ENCODE measurements at regions not wholly inside any gene's neighbourhood (a gene's known extent, or its start where the extent isn't known, plus 50 kb on each side); places are given as distances from the start of the nearest gene placed in this dataset.
"Not testable (repeated sequence)": the region's sequence is repeated elsewhere in the genome, so short reads cannot be mapped to it uniquely, and the experiment has no call there.

DNA sequence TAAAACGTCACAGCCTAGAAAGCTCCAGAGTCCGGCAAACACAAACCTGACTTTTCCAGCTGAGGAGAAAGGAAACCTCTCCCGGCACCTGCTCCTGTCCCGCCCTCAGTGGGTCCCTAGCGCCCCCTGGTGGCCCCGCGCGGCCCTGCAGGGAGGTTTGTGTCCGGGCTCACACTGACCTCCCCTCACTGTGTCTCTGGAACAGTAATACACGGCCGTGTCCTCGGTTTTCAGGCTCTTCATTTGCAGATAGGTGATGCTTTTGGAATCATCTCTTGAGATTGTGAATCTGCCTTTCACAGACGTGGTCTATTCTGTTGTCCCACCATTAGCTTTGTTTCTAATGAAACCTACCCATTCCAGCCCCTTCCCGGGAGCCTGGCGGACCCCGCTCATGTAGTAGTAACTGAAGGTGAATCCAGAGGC, 731.2 kb downstream of the TMEM121 start:
- H3K27me3 Mint-ChIP-seq; H3K9me3 Mint-ChIP-seq (ENCODE audit: insufficient read depth); H3K4me3 ChIP-seq (ENCODE audit: control extremely low read depth in 1 of 5, extremely low read depth in 1 of 5, insufficient read depth in 1 of 5, low read depth in 2 of 5, low read length in 4 of 5); H3K9ac ChIP-seq (ENCODE audit: low read length); H3K27ac ChIP-seq (ENCODE audit: low read length in 2 of 2); H2AFZ ChIP-seq (ENCODE audit: insufficient read depth, low read depth, low read length, poor library complexity, severe bottlenecking); H3K4me3 Mint-ChIP-seq; H3K79me2 ChIP-seq (ENCODE audit: control insufficient read depth, insufficient read depth, low read length); H3K9me3 ChIP-seq (ENCODE audit: control extremely low read depth in 1 of 3, control insufficient read depth in 2 of 3, insufficient read depth in 1 of 3, low read length in 2 of 3); H3K36me3 ChIP-seq (replicated peaks in 1 of 2; ENCODE audit: control extremely low read depth in 1 of 2, control insufficient read depth in 1 of 2, extremely low read depth in 1 of 2, insufficient read depth in 2 of 2, low read length in 1 of 2); H3K4me1 ChIP-seq (ENCODE audit: control insufficient read depth in 2 of 2, insufficient read depth in 2 of 2, low read length in 2 of 2); POLR2A ChIA-PET; H3K4me2 ChIP-seq (replicated peaks; ENCODE audit: low read depth, low read length, poor library complexity, severe bottlenecking); H3K4me1 Mint-ChIP-seq; H4K20me1 ChIP-seq (ENCODE audit: control insufficient read depth, insufficient read depth, low read length, poor library complexity, severe bottlenecking); H3K27ac Mint-ChIP-seq; H3K27me3 ChIP-seq (replicated peaks in 1 of 4; ENCODE audit: control extremely low read depth in 1 of 4, control insufficient read depth in 3 of 4, insufficient read depth in 4 of 4, low read length in 3 of 4); intact Hi-C loops (cut with micrococcal nuclease): not testable (repeated sequence)
- WGBS (ENCODE audit: insufficient coverage), result 17% methylated on average over 4 of the region's 16 CpGs
- CTCF ChIA-PET, result interaction anchor here (0.9 to 1.4 kb wide), 6 partner anchors 10 to 116 kb away, joined by 3 to 8 read pairs (median 4); no protein-coding TSS in a partner anchor
- TF ChIP-seq, protein P1, sequence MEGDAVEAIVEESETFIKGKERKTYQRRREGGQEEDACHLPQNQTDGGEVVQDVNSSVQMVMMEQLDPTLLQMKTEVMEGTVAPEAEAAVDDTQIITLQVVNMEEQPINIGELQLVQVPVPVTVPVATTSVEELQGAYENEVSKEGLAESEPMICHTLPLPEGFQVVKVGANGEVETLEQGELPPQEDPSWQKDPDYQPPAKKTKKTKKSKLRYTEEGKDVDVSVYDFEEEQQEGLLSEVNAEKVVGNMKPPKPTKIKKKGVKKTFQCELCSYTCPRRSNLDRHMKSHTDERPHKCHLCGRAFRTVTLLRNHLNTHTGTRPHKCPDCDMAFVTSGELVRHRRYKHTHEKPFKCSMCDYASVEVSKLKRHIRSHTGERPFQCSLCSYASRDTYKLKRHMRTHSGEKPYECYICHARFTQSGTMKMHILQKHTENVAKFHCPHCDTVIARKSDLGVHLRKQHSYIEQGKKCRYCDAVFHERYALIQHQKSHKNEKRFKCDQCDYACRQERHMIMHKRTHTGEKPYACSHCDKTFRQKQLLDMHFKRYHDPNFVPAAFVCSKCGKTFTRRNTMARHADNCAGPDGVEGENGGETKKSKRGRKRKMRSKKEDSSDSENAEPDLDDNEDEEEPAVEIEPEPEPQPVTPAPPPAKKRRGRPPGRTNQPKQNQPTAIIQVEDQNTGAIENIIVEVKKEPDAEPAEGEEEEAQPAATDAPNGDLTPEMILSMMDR (IDR thresholded peaks at IDR 0.05), result peak; percentile 74
- peak; percentile 33 for ATAC-seq (ENCODE audit: low read depth)
- peak; percentile 56 for DNase-seq

DNA sequence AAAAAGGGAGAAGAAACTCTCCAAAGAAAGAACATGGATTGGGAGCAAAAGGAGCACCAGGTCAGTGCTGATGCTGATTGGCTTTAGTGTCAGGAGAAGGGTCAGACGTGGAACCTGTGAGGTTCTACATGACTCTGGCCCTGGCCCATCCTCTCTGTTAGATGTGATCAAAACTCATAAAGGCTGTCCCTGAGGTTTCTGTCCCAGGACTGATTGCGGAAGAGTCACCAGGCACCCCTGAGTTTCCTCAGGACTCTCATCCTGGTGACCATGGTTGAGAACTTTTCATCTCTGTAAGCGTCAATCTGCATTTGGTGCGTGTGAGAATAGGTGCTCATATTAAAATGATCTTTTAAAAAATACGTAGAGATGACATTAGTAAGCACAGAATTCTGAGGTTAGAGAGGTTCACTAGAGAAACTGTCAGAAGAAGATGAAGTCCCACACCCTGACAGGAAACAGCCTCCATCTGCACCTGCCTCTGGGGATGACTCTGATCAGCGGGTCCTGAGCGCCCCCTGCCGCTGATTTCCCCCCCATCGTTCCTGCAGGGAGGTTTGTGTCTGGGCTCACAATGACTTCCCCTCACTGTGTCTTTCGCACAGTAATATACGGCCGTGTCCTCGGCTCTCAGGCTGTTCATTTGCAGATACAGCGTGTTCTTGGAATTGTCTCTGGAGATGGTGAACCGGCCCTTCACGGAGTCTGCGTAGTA, 741.8 kb downstream of the TMEM121 start:
- Histone ChIP-seq H3K4me1 (ENCODE audit: control insufficient read depth in 2 of 2, insufficient read depth in 2 of 2, low read length in 2 of 2) (peaks cover 3 to 7% of the 10 kb centered on the region in 2 donors), H3K79me2 (ENCODE audit: control insufficient read depth, insufficient read depth, low read length) (no peaks in the 10 kb centered on the region), H3K27me3 (replicated peaks in 1 of 4; ENCODE audit: control extremely low read depth in 1 of 4, control insufficient read depth in 3 of 4, insufficient read depth in 4 of 4, low read length in 3 of 4) (no peaks in the 10 kb centered on the region), H3K4me3 (ENCODE audit: control extremely low read depth in 1 of 5, extremely low read depth in 1 of 5, insufficient read depth in 1 of 5, low read depth in 2 of 5, low read length in 4 of 5) (peak overlapping the region in 3 of 5 experiments; percentile 8 to 42 (median 11)), H3K9me3 (ENCODE audit: control extremely low read depth in 1 of 3, control insufficient read depth in 2 of 3, insufficient read depth in 1 of 3, low read length in 2 of 3) (no peaks in the 10 kb centered on the region), H3K27ac (ENCODE audit: low read length in 2 of 2) (no peak overlapping the region), H4K20me1 (ENCODE audit: control insufficient read depth, insufficient read depth, low read length, poor library complexity, severe bottlenecking) (no peaks in the 10 kb centered on the region), H3K4me2 (replicated peaks; ENCODE audit: low read depth, low read length, poor library complexity, severe bottlenecking) (no peak overlapping the region), H3K9ac (ENCODE audit: low read length) (no peak overlapping the region), H3K36me3 (replicated peaks in 1 of 2; ENCODE audit: control extremely low read depth in 1 of 2, control insufficient read depth in 1 of 2, extremely low read depth in 1 of 2, insufficient read depth in 2 of 2, low read length in 1 of 2) (no peaks in the 10 kb centered on the region), H2AFZ (ENCODE audit: insufficient read depth, low read depth, low read length, poor library complexity, severe bottlenecking) (peak overlapping the region; percentile 8)
- DNase-seq, result peak; percentile 80
- Mint-ChIP-seq H3K27me3 (peaks cover 30% of the 10 kb centered on the region), H3K27ac (peak overlapping the region; percentile 20), H3K9me3 (ENCODE audit: insufficient read depth) (no peaks in the 10 kb centered on the region), H3K4me1 (peaks cover 8% of the 10 kb centered on the region), H3K4me3 (peak overlapping the region; percentile 87)
- ATAC-seq (ENCODE audit: low read depth), result peak; percentile 65
- 83% methylated on average over 1 of the region's 17 CpGs for WGBS (ENCODE audit: insufficient coverage)
- ChIA-PET CTCF (interaction anchor here (0.8 to 1.1 kb wide), 2 partner anchors 9 to 54 kb away, joined by 3 read pairs; no protein-coding TSS in a partner anchor), POLR2A (interaction anchor here (1.1 kb wide), 1 partner anchor 406 kb away, joined by 6 read pairs; no protein-coding TSS in a partner anchor)
- intact Hi-C loops (cut with micrococcal nuclease), result no loop called here
- TF ChIP-seq, protein P1 (IDR thresholded peaks at IDR 0.05), result peak; percentile 62
- TF ChIP-seq EZH2 (IDR thresholded peaks at IDR 0.05; ENCODE audit: borderline replicate concordance, insufficient read depth, low read depth, low read length, poor library complexity, severe bottlenecking), result no peak
